DOHH2 (cell line): ENCODE measurements at regions not wholly inside any gene's neighbourhood (a gene's known extent, or its start where the extent isn't known, plus 50 kb on each side); places are given as distances from the start of the nearest gene placed in this dataset.

Source experiments
- CTCF ChIP-seq: fragments of 200-600 bp; sonication (generic); IDR thresholded peaks from one replicate; pipeline ENCODE4 v1.5.1; 2014; ENCODE audit warnings: antibody characterized with exemption, mild to moderate bottlenecking, low read depth, low read length; ENCODE audit not compliant: poor library complexity, severe bottlenecking
- EZH2phosphoT487 ChIP-seq: fragments of 200-600 bp; sonication (generic); IDR thresholded peaks from 2 replicates; pipeline ENCODE4 v1.6.1; 2017; ENCODE audit warnings: borderline replicate concordance, mild to moderate bottlenecking, antibody characterized with exemption, low read length, moderate library complexity, mixed read lengths

GRCh38 chr2:163138947-163139346 lies 300.4 kb upstream of the KCNH7 start:
- TF ChIP-seq CTCF (no peak), EZH2phosphoT487 (no peak)
